ENCODE measurements at regions not wholly inside any gene's neighbourhood (a gene's known extent, or its start where the extent isn't known, plus 50 kb on each side); places are given as distances from the start of the nearest gene placed in this dataset.

DNA sequence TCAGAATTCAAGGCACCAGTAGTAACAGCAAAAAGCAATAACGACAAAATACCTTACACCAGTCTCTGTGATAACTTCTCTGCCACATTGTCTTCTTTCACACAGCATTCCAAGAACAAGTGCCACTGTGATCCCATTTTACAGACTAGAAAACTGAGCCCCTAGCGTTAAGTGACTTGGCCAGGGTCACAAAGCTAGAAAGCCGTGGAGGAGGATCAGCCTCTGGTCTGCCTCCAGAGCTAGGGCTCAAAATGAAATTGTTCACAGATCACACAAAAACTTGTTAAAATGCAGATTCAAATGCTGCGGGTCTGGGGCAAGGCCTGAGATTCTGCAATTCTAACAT lies 154.1 kb downstream of the FAM114A2 start:
- H3K4me1 ChIP-seq: no peaks in the 10 kb centered on the region
- TF ChIP-seq, protein P1, sequence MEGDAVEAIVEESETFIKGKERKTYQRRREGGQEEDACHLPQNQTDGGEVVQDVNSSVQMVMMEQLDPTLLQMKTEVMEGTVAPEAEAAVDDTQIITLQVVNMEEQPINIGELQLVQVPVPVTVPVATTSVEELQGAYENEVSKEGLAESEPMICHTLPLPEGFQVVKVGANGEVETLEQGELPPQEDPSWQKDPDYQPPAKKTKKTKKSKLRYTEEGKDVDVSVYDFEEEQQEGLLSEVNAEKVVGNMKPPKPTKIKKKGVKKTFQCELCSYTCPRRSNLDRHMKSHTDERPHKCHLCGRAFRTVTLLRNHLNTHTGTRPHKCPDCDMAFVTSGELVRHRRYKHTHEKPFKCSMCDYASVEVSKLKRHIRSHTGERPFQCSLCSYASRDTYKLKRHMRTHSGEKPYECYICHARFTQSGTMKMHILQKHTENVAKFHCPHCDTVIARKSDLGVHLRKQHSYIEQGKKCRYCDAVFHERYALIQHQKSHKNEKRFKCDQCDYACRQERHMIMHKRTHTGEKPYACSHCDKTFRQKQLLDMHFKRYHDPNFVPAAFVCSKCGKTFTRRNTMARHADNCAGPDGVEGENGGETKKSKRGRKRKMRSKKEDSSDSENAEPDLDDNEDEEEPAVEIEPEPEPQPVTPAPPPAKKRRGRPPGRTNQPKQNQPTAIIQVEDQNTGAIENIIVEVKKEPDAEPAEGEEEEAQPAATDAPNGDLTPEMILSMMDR (IDR thresholded peaks at IDR 0.05): no peak
- H3K27me3 ChIP-seq (ENCODE audit: insufficient read depth in 3 of 3, low read length in 2 of 3): no peaks in the 10 kb centered on the region
- no peak overlapping the region for H3K4me3 ChIP-seq
- no peaks in the 10 kb centered on the region for H3K36me3 ChIP-seq (ENCODE audit: insufficient read depth in 1 of 2, low read depth in 1 of 2)
- no peak overlapping the region for H3K27ac ChIP-seq
- 90 to 91% (median 91%) methylated on average over 4 of the region's 4 CpGs for WGBS, 3 donors
- no peaks in the 10 kb centered on the region for H3K9me3 ChIP-seq
- intact Hi-C loops (cut with DNase I): no loop called here
- DNase-seq: no peak
- no peak for ATAC-seq

DNA sequence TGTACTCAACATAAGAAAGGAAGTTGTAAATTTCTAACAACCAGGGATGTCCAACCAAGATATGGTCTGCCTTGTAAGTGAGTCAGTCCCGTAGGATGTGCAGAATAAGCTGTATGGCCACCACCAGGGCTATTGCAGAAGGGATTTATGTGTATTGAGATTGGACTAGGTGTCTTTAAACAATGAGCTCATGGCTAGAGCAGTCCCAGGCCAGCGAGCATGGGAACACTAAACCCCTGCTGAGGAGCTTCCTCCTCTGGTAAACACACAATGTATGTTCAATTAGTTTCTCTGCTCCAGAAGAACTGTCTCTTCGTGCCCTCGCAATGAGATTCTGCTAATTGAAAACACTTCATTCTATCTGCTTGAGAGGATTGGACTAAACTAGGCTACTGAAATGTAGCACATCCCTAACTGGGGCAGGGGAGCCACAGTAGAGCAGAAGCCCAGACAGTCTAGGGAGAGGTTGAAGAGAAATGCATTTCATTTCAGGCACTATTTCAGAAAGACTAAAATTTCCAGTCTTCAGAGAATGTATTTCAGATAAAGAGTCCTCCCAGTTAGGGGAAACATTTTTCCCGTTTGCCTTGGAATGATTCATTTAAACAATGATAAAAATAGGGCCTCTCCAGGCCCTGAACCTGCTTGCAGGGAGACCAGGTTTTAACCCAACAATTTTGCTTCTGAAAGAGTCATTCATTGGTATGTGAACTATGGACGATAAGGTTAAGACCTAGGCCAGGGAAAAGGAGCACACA lies 154.7 kb downstream of the FAM114A2 start:
- WGBS, 3 donors: 58 to 71% (median 66%) methylated on average over 6 of the region's 6 CpGs

DNA sequence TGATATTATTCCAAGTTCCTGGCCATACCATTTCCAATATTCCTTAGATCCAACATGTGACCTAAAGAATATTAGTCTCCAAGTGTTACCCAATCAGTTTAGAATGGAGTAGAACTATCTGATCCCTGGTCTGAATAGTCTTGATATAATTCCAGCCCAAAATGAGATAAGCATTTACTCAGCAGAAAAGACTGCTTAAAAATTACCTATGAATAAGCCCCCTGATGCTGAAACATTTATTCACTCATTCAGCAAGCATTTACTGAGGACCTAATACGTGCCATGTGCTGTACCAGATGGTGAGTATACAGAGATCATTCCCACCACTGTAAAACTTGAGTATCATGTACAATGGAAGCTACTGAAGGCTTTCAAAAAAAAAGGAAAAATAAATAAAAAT lies 157.0 kb downstream of the FAM114A2 start:
- TF ChIP-seq, protein P1 (IDR thresholded peaks at IDR 0.05): no peak
- DNase-seq (no peak), ATAC-seq (no peak)
- intact Hi-C loops (cut with DNase I): no loop called here
- WGBS, 3 donors: 68 to 81% (median 72%) methylated on average over 1 of the region's 1 CpG
- Histone ChIP-seq H3K27me3 (ENCODE audit: insufficient read depth in 3 of 3, low read length in 2 of 3) (no peaks in the 10 kb centered on the region), H3K9me3 (no peaks in the 10 kb centered on the region), H3K27ac (no peak overlapping the region), H3K4me1 (no peaks in the 10 kb centered on the region), H3K4me3 (no peak overlapping the region), H3K36me3 (ENCODE audit: insufficient read depth in 1 of 2, low read depth in 1 of 2) (no peaks in the 10 kb centered on the region)

More for the DNA sequence above, 154.7 kb downstream of the FAM114A2 start:
- no peak for DNase-seq
- TF ChIP-seq, protein P1 (IDR thresholded peaks at IDR 0.05): no peak
- no peaks in the 10 kb centered on the region for H3K9me3 ChIP-seq
- H3K36me3 ChIP-seq (ENCODE audit: insufficient read depth in 1 of 2, low read depth in 1 of 2): no peaks in the 10 kb centered on the region
- no peaks in the 10 kb centered on the region for H3K4me1 ChIP-seq
- no peak for ATAC-seq
- H3K27me3 ChIP-seq (ENCODE audit: insufficient read depth in 3 of 3, low read length in 2 of 3): no peaks in the 10 kb centered on the region
- H3K27ac ChIP-seq: no peak overlapping the region
- no peak overlapping the region for H3K4me3 ChIP-seq
- intact Hi-C loops (cut with DNase I): no loop called here

DNA sequence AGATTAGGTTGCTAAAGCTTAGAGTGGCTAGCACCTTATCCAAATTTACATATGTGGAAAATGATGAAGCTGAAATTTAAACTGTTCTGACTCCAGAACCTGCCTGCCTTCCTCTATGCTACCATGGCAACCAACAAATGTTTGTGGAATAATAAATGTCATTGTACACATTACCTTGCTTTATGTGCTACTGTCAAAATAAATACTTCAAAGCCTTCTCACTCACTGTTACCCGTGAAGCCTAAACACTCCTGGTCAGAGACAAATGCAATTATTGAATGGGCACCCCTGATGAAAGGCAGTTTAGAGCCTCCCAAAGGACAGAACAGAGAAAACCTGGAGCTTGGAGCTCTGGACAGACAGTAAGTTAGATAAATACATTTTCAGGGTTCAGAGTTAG lies 158.6 kb downstream of the FAM114A2 start:
- no peak for ATAC-seq
- no peak for DNase-seq
- intact Hi-C loops (cut with DNase I): no loop called here

More for the DNA sequence above, 158.6 kb downstream of the FAM114A2 start:
- H3K4me1 ChIP-seq: no peaks in the 10 kb centered on the region
- H3K36me3 ChIP-seq (ENCODE audit: insufficient read depth in 1 of 2, low read depth in 1 of 2): no peaks in the 10 kb centered on the region
- no peak overlapping the region for H3K27ac ChIP-seq
- no peaks in the 10 kb centered on the region for H3K27me3 ChIP-seq (ENCODE audit: insufficient read depth in 3 of 3, low read length in 2 of 3)
- TF ChIP-seq, protein P1 (IDR thresholded peaks at IDR 0.05): no peak
- H3K9me3 ChIP-seq: no peaks in the 10 kb centered on the region
- no peak overlapping the region for H3K4me3 ChIP-seq
- 8 to 15% (median 10%) methylated on average over 1 of the region's 1 CpG for WGBS, 3 donors
